HCT116 (cell line): ENCODE measurements at regions not wholly inside any gene's neighbourhood (a gene's known extent, or its start where the extent isn't known, plus 50 kb on each side); places are given as distances from the start of the nearest gene placed in this dataset.

Source experiments
- ATAC-seq: fragments of 200-7000 bp; cut with Tn5 transposase; 2 replicates; pipeline ENCODE4 v1.9.1; 2020; ENCODE audit warnings: mild to moderate bottlenecking, moderate library complexity
- BruUV-seq: library from RNA; stranded (reverse); fragments of 400-500 nt; replicated peaks from 2 replicates; lab custom pipeline; 2021; lab: Mats Ljungman, UMichigan
- CTCF ChIA-PET: fragments of 300-600 bp; sonication (Branson Sonifier 250); formaldehyde crosslinking; loops from one replicate; lab custom pipeline; 2021; ENCODE audit warnings: antibody characterized with exemption; lab: Charles Lee
- POLR2A ChIA-PET: fragments of 300-600, 350-600 bp; sonication (Branson Sonifier 250); formaldehyde crosslinking; loops from one replicate; lab custom pipeline; 2021; ENCODE audit warnings: antibody characterized with exemption; lab: Charles Lee
- RAD21 ChIA-PET, 2 experiments: fragments of 300-600 bp; sonication (Branson Sonifier 250); formaldehyde crosslinking; loops; one replicate each; lab custom pipeline; 2023; ENCODE audit warnings: low total read pairs in 2 of 2; ENCODE audit not compliant: uncharacterized antibody in 2 of 2, unreplicated experiment in 2 of 2, low non-redundant PET in 1 of 2; lab: Charles Lee
- DNase-seq: peaks from one replicate; pipeline ENCODE4 v3.0.0-alpha.2; 2010; ENCODE audit warnings: low read depth, low spot score
- H2AFZ ChIP-seq: fragments of 200-600 bp; shearing (Covaris generic), sonication (generic); 2 replicates; pipeline ENCODE4 v1.6.1; 2017; ENCODE audit warnings: low read depth, mixed run types, mixed read lengths, antibody characterized with exemption, low read length; ENCODE audit not compliant: poor library complexity, severe bottlenecking
- H3K27ac ChIP-seq: 2 replicates; pipeline ENCODE4 v1.5.1; 2012; ENCODE audit warnings: low read depth, low read length
- H3K27me3 ChIP-seq: fragments of 200-600 bp; sonication (generic); 2 replicates; pipeline ENCODE4 v1.6.1; 2016; ENCODE audit warnings: mixed run types, low read length, mixed read lengths; ENCODE audit not compliant: insufficient read depth
- H3K36me3 ChIP-seq, 2 experiments: fragments of 200-500 bp in 1 of 2; fragments of 200-600 bp in 1 of 2; sonication (Bioruptor generic) in 1 of 2; sonication (generic) in 1 of 2; 2 replicates each; pipeline versions ENCODE4 v1.5.1 to v1.6.1; 2014 to 2016; ENCODE audit warnings: low read length in 2 of 2, inconsistent platforms in 1 of 2, mixed read lengths in 1 of 2, mixed run types in 1 of 2; ENCODE audit not compliant: insufficient read depth in 2 of 2, control insufficient read depth in 1 of 2
- H3K4me1 ChIP-seq, 2 experiments: fragments of 200-600 bp in 1 of 2; sonication (generic) in 1 of 2; 2 replicates each; pipeline versions ENCODE4 v1.5.1 to v1.6.1; 2012 to 2017; ENCODE audit warnings: low read length in 2 of 2, inconsistent platforms in 1 of 2, mild to moderate bottlenecking in 1 of 2, mixed read lengths in 1 of 2, mixed run types in 1 of 2, moderate library complexity in 1 of 2; ENCODE audit not compliant: insufficient read depth in 2 of 2, control insufficient read depth in 1 of 2
- H3K4me2 ChIP-seq: fragments of 200-600 bp; sonication (generic); 2 replicates; pipeline ENCODE4 v1.6.1; 2017; ENCODE audit warnings: mixed run types, low read length, mixed read lengths
- H3K4me3 ChIP-seq, 2 experiments: fragments of 200-600 bp in 1 of 2; sonication (generic) in 1 of 2; replicated peaks in 1 of 2; 2 replicates each; pipeline ENCODE4 v1.5.1; 2011 to 2016; ENCODE audit warnings: low read length in 2 of 2, control low read depth in 1 of 2, low read depth in 1 of 2, mild to moderate bottlenecking in 1 of 2, mixed read lengths in 1 of 2, mixed run types in 1 of 2
- H3K79me2 ChIP-seq: fragments of 200-600 bp; sonication (generic); 2 replicates; pipeline ENCODE4 v1.6.1; 2017; ENCODE audit warnings: mild to moderate bottlenecking, mixed run types, low read length, moderate library complexity, mixed read lengths; ENCODE audit not compliant: insufficient read depth
- H3K9ac ChIP-seq: fragments of 200-600 bp; sonication (generic); 2 replicates; pipeline ENCODE4 v1.6.1; 2016; ENCODE audit warnings: low read length, mixed read lengths
- H3K9me2 ChIP-seq: fragments of 200-600 bp; sonication (generic), shearing (Covaris generic); 2 replicates; pipeline ENCODE4 v1.6.1; 2017; ENCODE audit warnings: mixed run types, mild to moderate bottlenecking, moderate library complexity; ENCODE audit not compliant: insufficient read depth
- H3K9me3 ChIP-seq, 2 experiments: fragments of 200-500 bp in 1 of 2; fragments of 200-600 bp in 1 of 2; sonication (Bioruptor generic) in 1 of 2; sonication (generic) in 1 of 2; 2 replicates each; pipeline ENCODE4 v1.6.1; 2014 to 2017; ENCODE audit warnings: low read length in 2 of 2, mixed read lengths in 2 of 2, inconsistent platforms in 1 of 2, low read depth in 1 of 2, mild to moderate bottlenecking in 1 of 2, mixed run types in 1 of 2, moderate library complexity in 1 of 2; ENCODE audit not compliant: control insufficient read depth in 1 of 2, insufficient read depth in 1 of 2
- H4K20me1 ChIP-seq: fragments of 200-600 bp; sonication (generic), shearing (Covaris generic); 2 replicates; pipeline ENCODE4 v1.6.1; 2017; ENCODE audit warnings: mixed run types, mild to moderate bottlenecking, moderate library complexity; ENCODE audit not compliant: insufficient read depth
- CBX3 ChIP-seq: IDR thresholded peaks from 2 replicates; pipeline ENCODE4 v1.6.1; 2012; ENCODE audit warnings: low read depth
- EGR1 ChIP-seq: IDR thresholded peaks from 2 replicates; pipeline ENCODE4 v1.6.1; 2012; ENCODE audit warnings: low read depth
- EZH2 ChIP-seq: fragments of 200-600 bp; sonication (generic); IDR thresholded peaks from 2 replicates; pipeline ENCODE4 v1.6.1; 2017; ENCODE audit warnings: antibody characterized with exemption, mixed run types
- FOSL1 ChIP-seq: IDR thresholded peaks from 2 replicates; pipeline ENCODE4 v1.6.1; 2012; ENCODE audit warnings: low read depth
- JUND ChIP-seq: IDR thresholded peaks from 2 replicates; pipeline ENCODE4 v1.6.1; 2012
- POLR2AphosphoS5 ChIP-seq: IDR thresholded peaks from 2 replicates; pipeline ENCODE4 v1.6.1; 2011; ENCODE audit warnings: mild to moderate bottlenecking, low read depth, low read length, moderate library complexity
- RAD21 ChIP-seq: IDR thresholded peaks from 2 replicates; pipeline ENCODE4 v1.6.1; 2012; ENCODE audit warnings: low read depth, mild to moderate bottlenecking
- SIN3A ChIP-seq: IDR thresholded peaks from 2 replicates; pipeline ENCODE4 v1.6.1; 2012; ENCODE audit warnings: low read depth
- SP1 ChIP-seq: IDR thresholded peaks from 2 replicates; pipeline ENCODE4 v1.6.1; 2012; ENCODE audit warnings: low read depth
- SRF ChIP-seq: IDR thresholded peaks from 2 replicates; pipeline ENCODE4 v1.6.1; 2012; ENCODE audit warnings: low read depth
- TCF7L2 ChIP-seq: IDR thresholded peaks from 2 replicates; pipeline ENCODE4 v1.7.0; 2011; ENCODE audit warnings: borderline replicate concordance, inconsistent platforms; ENCODE audit not compliant: insufficient read depth, insufficient read length; ENCODE audit errors: extremely low read depth
- YY1 ChIP-seq: IDR thresholded peaks from 2 replicates; pipeline ENCODE4 v1.6.1; 2011; ENCODE audit warnings: low read length, low read depth, moderate library complexity, mild to moderate bottlenecking; ENCODE audit not compliant: insufficient replicate concordance; ENCODE audit errors: extremely low read depth
- ZBTB33 ChIP-seq: IDR thresholded peaks from 2 replicates; pipeline ENCODE4 v1.6.1; 2011; ENCODE audit warnings: mild to moderate bottlenecking, low read length, moderate library complexity; ENCODE audit not compliant: insufficient replicate concordance; ENCODE audit errors: extremely low read depth
- intact Hi-C: fragments of 100-400 bp; cut with micrococcal nuclease; formaldehyde crosslinking; loops from 2 replicates; pipeline ENCODE4 v1.10.0; 2022
- TF ChIP-seq, protein P1 (sequence below), 3 experiments: fragments of 200-600 bp in 1 of 3; sonication (generic) in 1 of 3; IDR thresholded peaks in 2 of 3; conservative IDR thresholded peaks in 1 of 3; 2 replicates each; pipeline ENCODE4 v1.5.1; 2012 to 2017; ENCODE audit warnings: low read depth in 2 of 3, low read length in 2 of 3, antibody characterized with exemption in 1 of 3, borderline replicate concordance in 1 of 3, control low read depth in 1 of 3, mild to moderate bottlenecking in 1 of 3, mixed read lengths in 1 of 3, mixed run types in 1 of 3, moderate library complexity in 1 of 3; ENCODE audit not compliant: insufficient read depth in 1 of 3
- TF ChIP-seq, protein P2 (sequence below): IDR thresholded peaks from 2 replicates; pipeline ENCODE4 v1.6.1; 2012
- TF ChIP-seq, protein P3 (sequence below): IDR thresholded peaks from 2 replicates; pipeline ENCODE4 v1.6.1; 2012
- TF ChIP-seq, protein P4 (sequence below): IDR thresholded peaks from 2 replicates; pipeline ENCODE4 v1.6.1; 2012; ENCODE audit warnings: low read depth

DNA sequence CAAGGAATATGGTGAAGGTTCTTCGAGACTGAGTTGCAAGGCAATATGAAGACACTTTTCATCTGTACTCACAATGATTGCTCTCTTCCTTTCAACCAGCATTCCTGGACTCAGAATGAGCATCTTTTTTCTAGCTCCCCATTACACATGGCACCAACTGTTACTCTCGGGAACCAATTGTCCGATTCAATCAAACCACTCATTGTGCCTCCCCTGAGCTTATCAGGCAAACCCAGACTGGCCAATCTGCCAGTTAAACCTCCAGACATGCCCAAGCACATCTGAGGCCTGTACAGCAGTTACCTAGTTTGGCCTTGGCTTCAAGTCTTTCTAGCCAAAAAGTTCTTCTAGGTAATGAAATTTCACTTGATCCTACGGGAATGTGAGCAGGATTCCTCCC, 164.1 kb downstream of the ID4 start (continued):
- TF ChIP-seq, protein P1, sequence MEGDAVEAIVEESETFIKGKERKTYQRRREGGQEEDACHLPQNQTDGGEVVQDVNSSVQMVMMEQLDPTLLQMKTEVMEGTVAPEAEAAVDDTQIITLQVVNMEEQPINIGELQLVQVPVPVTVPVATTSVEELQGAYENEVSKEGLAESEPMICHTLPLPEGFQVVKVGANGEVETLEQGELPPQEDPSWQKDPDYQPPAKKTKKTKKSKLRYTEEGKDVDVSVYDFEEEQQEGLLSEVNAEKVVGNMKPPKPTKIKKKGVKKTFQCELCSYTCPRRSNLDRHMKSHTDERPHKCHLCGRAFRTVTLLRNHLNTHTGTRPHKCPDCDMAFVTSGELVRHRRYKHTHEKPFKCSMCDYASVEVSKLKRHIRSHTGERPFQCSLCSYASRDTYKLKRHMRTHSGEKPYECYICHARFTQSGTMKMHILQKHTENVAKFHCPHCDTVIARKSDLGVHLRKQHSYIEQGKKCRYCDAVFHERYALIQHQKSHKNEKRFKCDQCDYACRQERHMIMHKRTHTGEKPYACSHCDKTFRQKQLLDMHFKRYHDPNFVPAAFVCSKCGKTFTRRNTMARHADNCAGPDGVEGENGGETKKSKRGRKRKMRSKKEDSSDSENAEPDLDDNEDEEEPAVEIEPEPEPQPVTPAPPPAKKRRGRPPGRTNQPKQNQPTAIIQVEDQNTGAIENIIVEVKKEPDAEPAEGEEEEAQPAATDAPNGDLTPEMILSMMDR (IDR thresholded peaks at IDR 0.05 in 2 of 3, conservative IDR thresholded peaks at IDR 0.05 in 1 of 3; ENCODE audit: borderline replicate concordance in 1 of 3, insufficient read depth in 1 of 3, low read depth in 2 of 3, low read length in 2 of 3): no peak
- no peak for TF ChIP-seq RAD21
- TF ChIP-seq EZH2: no peak
- TF ChIP-seq SRF: no peak
- TF ChIP-seq, protein P2, sequence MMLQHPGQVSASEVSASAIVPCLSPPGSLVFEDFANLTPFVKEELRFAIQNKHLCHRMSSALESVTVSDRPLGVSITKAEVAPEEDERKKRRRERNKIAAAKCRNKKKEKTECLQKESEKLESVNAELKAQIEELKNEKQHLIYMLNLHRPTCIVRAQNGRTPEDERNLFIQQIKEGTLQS: no peak
- TF ChIP-seq TCF7L2: no peak
- no peak for TF ChIP-seq SP1
- no peak for TF ChIP-seq FOSL1
- TF ChIP-seq, protein P3, sequence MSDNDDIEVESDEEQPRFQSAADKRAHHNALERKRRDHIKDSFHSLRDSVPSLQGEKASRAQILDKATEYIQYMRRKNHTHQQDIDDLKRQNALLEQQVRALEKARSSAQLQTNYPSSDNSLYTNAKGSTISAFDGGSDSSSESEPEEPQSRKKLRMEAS: no peak
- no peak for TF ChIP-seq CBX3
- TF ChIP-seq POLR2AphosphoS5: no peak

- no peak overlapping the region for H2AFZ ChIP-seq
- ChIA-PET CTCF (no interaction called here), RAD21 (no interaction called here), POLR2A (no interaction called here)
- ATAC-seq (no peak), DNase-seq (no peak)
- peaks cover 4% of the 10 kb centered on the region; the same call in 1 of the 2 replicates for H3K9me2 ChIP-seq
- H3K4me1 ChIP-seq: no peaks in the 10 kb centered on the region
- H3K9ac ChIP-seq: no peak overlapping the region
- H3K4me3 ChIP-seq: no peak overlapping the region
- H3K79me2 ChIP-seq: no peaks in the 10 kb centered on the region
- H3K27ac ChIP-seq: no peak overlapping the region
- H3K36me3 ChIP-seq: no peaks in the 10 kb centered on the region
- H3K27me3 ChIP-seq: peaks cover 13% of the 10 kb centered on the region; the same call in 1 of the 2 replicates
- no peaks in the 10 kb centered on the region for H3K9me3 ChIP-seq
- H4K20me1 ChIP-seq: no peaks in the 10 kb centered on the region
- H3K4me2 ChIP-seq: no peak overlapping the region
- no TSS peak for BruUV-seq
- intact Hi-C loops: no loop called here
- TF ChIP-seq SP1 (no peak), SIN3A (no peak), ZBTB33 (no peak), EZH2 (no peak), EGR1 (no peak), YY1 (no peak), FOSL1 (no peak), JUND (no peak), POLR2AphosphoS5 (no peak), RAD21 (no peak), SRF (no peak)
- TF ChIP-seq, protein P4, sequence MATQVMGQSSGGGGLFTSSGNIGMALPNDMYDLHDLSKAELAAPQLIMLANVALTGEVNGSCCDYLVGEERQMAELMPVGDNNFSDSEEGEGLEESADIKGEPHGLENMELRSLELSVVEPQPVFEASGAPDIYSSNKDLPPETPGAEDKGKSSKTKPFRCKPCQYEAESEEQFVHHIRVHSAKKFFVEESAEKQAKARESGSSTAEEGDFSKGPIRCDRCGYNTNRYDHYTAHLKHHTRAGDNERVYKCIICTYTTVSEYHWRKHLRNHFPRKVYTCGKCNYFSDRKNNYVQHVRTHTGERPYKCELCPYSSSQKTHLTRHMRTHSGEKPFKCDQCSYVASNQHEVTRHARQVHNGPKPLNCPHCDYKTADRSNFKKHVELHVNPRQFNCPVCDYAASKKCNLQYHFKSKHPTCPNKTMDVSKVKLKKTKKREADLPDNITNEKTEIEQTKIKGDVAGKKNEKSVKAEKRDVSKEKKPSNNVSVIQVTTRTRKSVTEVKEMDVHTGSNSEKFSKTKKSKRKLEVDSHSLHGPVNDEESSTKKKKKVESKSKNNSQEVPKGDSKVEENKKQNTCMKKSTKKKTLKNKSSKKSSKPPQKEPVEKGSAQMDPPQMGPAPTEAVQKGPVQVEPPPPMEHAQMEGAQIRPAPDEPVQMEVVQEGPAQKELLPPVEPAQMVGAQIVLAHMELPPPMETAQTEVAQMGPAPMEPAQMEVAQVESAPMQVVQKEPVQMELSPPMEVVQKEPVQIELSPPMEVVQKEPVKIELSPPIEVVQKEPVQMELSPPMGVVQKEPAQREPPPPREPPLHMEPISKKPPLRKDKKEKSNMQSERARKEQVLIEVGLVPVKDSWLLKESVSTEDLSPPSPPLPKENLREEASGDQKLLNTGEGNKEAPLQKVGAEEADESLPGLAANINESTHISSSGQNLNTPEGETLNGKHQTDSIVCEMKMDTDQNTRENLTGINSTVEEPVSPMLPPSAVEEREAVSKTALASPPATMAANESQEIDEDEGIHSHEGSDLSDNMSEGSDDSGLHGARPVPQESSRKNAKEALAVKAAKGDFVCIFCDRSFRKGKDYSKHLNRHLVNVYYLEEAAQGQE: no peak
- TF ChIP-seq, protein P2: no peak
Observed at GRCh38 chr6:20006037-20006436, 168.9 kb downstream of the ID4 start.
